ENCODE measurements at regions not wholly inside any gene's neighbourhood (a gene's known extent, or its start where the extent isn't known, plus 50 kb on each side); places are given as distances from the start of the nearest gene placed in this dataset.
A peak's percentile ranks its signal among the peaks of the same experiment; 100 is the strongest.

DNA sequence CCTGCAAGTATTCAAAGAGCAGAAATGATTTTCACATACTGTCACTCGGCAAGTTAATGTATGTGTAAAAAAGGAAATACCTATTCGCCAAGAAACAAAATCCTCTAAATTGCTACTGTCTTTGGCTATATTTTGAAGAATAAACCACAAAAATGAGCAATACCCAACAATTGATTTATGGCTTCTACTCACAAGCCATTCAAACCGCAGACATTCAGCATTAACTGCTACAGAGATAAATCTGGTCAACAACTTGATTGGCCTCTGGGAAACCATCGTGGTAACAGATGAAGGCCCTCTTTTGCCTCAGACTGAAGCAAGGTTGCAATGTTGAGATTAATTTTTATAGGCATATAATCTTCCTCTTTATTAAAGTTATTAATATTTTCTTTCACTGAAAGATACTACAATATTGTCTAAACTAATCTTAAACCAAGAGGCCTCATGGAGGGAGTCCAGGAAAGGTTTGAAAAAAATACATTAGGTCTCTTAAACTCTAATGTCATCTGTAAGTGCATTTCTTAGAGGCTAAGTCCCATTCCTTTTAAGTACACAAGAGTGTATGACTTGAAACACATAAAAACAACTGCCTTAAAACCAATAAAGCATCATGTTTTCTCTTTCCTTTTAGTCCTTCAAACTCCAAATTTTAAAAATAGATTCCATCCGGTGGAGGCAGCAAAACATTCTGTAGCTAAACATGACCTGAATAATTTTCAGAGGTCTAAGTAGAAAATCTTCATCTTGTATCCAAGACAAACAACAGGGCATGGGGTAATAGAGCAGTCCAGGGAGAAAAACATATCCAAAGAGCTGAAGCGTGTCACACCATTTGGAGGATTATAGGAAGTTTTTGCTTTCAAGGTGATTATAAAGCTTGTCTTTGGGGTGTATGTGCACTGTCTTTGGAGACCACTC lies 162.4 kb upstream of the TGFBR2 start:
- no peak for DNase-seq (ENCODE audit: insufficient read length, low spot score, missing footprints)
- TF ChIP-seq, protein P1, sequence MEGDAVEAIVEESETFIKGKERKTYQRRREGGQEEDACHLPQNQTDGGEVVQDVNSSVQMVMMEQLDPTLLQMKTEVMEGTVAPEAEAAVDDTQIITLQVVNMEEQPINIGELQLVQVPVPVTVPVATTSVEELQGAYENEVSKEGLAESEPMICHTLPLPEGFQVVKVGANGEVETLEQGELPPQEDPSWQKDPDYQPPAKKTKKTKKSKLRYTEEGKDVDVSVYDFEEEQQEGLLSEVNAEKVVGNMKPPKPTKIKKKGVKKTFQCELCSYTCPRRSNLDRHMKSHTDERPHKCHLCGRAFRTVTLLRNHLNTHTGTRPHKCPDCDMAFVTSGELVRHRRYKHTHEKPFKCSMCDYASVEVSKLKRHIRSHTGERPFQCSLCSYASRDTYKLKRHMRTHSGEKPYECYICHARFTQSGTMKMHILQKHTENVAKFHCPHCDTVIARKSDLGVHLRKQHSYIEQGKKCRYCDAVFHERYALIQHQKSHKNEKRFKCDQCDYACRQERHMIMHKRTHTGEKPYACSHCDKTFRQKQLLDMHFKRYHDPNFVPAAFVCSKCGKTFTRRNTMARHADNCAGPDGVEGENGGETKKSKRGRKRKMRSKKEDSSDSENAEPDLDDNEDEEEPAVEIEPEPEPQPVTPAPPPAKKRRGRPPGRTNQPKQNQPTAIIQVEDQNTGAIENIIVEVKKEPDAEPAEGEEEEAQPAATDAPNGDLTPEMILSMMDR (IDR thresholded peaks at IDR 0.05; ENCODE audit: extremely low read depth, low read depth, low read length): peak; percentile 23
- no peaks in the 10 kb centered on the region for H3K79me2 ChIP-seq (ENCODE audit: insufficient read depth, low read length)
- peak overlapping the region; percentile 31 for H3K27ac ChIP-seq (ENCODE audit: low read depth, low read length)
- no peaks in the 10 kb centered on the region for H4K20me1 ChIP-seq (ENCODE audit: insufficient read depth, low read length)
- H3K27me3 ChIP-seq (ENCODE audit: insufficient read depth, low read length): no peaks in the 10 kb centered on the region
- H3K36me3 ChIP-seq (ENCODE audit: insufficient read depth, low read length): no peaks in the 10 kb centered on the region
- peak overlapping the region; percentile 41 for H3K4me2 ChIP-seq (ENCODE audit: insufficient read depth, low read length)
- peaks cover 20% of the 10 kb centered on the region for H3K4me1 ChIP-seq (ENCODE audit: insufficient read depth, low read length)
- no peak overlapping the region for H2AFZ ChIP-seq (ENCODE audit: low read length)
- no peak overlapping the region for H3K4me3 ChIP-seq (ENCODE audit: insufficient read depth, low read length)
- H3K9me3 ChIP-seq (ENCODE audit: low read depth, low read length): no peaks in the 10 kb centered on the region

DNA sequence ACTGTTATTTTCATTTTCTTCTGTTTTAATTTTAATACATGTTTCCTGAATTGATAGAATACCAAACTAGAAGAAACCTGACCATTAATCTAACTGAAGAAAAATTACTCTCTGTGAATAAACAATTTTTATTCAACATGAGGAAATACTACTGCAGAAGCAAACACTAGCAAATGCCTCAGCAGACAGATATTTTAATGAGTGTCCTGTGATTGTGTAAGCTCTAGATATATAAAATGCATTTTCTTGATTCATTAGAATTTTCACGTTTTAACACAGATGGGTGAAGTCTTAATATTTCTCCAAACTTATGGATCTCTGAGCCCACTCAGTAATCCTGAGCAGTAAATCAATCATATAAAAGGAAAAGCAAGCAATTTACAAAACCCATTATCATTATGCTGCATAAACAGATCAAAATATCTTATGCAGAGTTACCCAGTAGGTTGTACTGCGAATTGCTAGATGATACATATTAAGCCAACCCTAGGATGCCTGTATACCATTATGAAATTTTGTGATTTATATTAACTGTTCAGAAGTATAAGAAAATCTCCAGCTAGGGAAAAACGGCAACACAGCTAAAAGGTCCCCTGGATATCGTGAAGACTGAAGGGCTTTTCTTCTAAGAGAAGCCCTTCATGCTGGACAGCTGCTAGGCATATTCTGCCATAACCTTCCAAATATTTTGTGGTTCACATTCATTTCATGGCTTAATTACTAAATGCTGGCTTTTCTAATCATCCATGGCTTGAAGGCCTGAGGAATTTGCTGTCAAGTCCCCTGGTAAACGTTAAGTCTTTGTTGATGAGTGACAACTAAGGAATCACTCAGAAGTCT lies 157.7 kb upstream of the TGFBR2 start:
- no peak overlapping the region for H3K4me3 ChIP-seq (ENCODE audit: insufficient read depth, low read length)
- H3K9me3 ChIP-seq (ENCODE audit: low read depth, low read length): no peaks in the 10 kb centered on the region
- H3K36me3 ChIP-seq (ENCODE audit: insufficient read depth, low read length): no peaks in the 10 kb centered on the region
- no peaks in the 10 kb centered on the region for H3K27me3 ChIP-seq (ENCODE audit: insufficient read depth, low read length)
- TF ChIP-seq, protein P1 (IDR thresholded peaks at IDR 0.05; ENCODE audit: extremely low read depth, low read depth, low read length): no peak
- H3K27ac ChIP-seq (ENCODE audit: low read depth, low read length): no peak overlapping the region
- no peak overlapping the region for H3K4me2 ChIP-seq (ENCODE audit: insufficient read depth, low read length)
- no peak for DNase-seq (ENCODE audit: insufficient read length, low spot score, missing footprints)
- H4K20me1 ChIP-seq (ENCODE audit: insufficient read depth, low read length): no peaks in the 10 kb centered on the region
- no peak overlapping the region for H2AFZ ChIP-seq (ENCODE audit: low read length)
- H3K4me1 ChIP-seq (ENCODE audit: insufficient read depth, low read length): peaks cover 12% of the 10 kb centered on the region
- H3K79me2 ChIP-seq (ENCODE audit: insufficient read depth, low read length): no peaks in the 10 kb centered on the region

DNA sequence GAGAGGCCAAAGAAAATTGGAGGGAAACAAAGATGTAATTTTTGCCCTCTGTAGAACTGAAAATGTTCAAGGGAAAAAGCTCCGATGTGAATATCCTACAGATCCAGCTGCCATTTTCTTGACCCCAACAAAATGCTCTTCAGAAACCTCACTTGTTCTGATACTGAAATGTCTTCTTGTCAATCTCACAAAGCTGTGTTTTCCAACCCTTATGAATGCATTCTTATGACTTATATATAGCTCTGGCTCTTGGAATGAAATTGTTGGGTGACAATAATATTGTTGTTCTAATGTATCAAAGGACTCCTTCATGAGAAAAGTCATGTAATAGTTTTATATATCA lies 157.1 kb upstream of the TGFBR2 start:
- H3K36me3 ChIP-seq (ENCODE audit: insufficient read depth, low read length): no peaks in the 10 kb centered on the region
- no peaks in the 10 kb centered on the region for H3K9me3 ChIP-seq (ENCODE audit: low read depth, low read length)
- H3K27ac ChIP-seq (ENCODE audit: low read depth, low read length): no peak overlapping the region
- H4K20me1 ChIP-seq (ENCODE audit: insufficient read depth, low read length): no peaks in the 10 kb centered on the region
- TF ChIP-seq, protein P1 (IDR thresholded peaks at IDR 0.05; ENCODE audit: extremely low read depth, low read depth, low read length): no peak
- no peaks in the 10 kb centered on the region for H3K27me3 ChIP-seq (ENCODE audit: insufficient read depth, low read length)
- DNase-seq (ENCODE audit: insufficient read length, low spot score, missing footprints): no peak
- no peak overlapping the region for H3K4me3 ChIP-seq (ENCODE audit: insufficient read depth, low read length)
- no peak overlapping the region for H3K4me2 ChIP-seq (ENCODE audit: insufficient read depth, low read length)
- H3K4me1 ChIP-seq (ENCODE audit: insufficient read depth, low read length): peaks cover 6% of the 10 kb centered on the region
- no peaks in the 10 kb centered on the region for H3K79me2 ChIP-seq (ENCODE audit: insufficient read depth, low read length)
- no peak overlapping the region for H2AFZ ChIP-seq (ENCODE audit: low read length)

DNA sequence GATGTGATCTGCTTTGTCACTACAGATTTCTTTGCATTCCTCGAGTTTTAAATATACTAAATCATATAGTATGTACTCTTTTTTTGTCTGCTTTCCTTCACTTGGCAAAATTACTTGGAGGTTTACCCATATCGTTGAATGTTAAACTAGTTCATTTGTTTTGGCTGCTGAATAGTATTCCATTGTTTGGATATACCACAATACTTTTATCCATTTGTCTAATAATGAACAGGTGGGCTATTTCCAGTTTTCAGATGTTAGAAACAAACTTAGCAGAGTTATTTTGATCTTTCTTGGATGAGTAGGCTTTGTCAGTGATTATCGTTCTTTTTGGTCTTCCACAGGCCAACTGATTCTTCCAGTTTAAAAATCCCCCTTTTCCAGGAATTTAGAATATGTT lies 154.0 kb upstream of the TGFBR2 start:
- Histone ChIP-seq H3K9me3 (ENCODE audit: low read depth, low read length) (no peaks in the 10 kb centered on the region), H3K27me3 (ENCODE audit: insufficient read depth, low read length) (no peaks in the 10 kb centered on the region), H3K4me2 (ENCODE audit: insufficient read depth, low read length) (no peak overlapping the region), H3K79me2 (ENCODE audit: insufficient read depth, low read length) (no peaks in the 10 kb centered on the region), H4K20me1 (ENCODE audit: insufficient read depth, low read length) (no peaks in the 10 kb centered on the region), H3K4me3 (ENCODE audit: insufficient read depth, low read length) (no peak overlapping the region), H3K4me1 (ENCODE audit: insufficient read depth, low read length) (no peaks in the 10 kb centered on the region), H2AFZ (ENCODE audit: low read length) (no peak overlapping the region), H3K27ac (ENCODE audit: low read depth, low read length) (no peak overlapping the region), H3K36me3 (ENCODE audit: insufficient read depth, low read length) (no peaks in the 10 kb centered on the region)
- no peak for DNase-seq (ENCODE audit: insufficient read length, low spot score, missing footprints)
- TF ChIP-seq, protein P1 (IDR thresholded peaks at IDR 0.05; ENCODE audit: extremely low read depth, low read depth, low read length): no peak
